22Rv1 (cell line): ENCODE measurements at regions not wholly inside any gene's neighbourhood (a gene's known extent, or its start where the extent isn't known, plus 50 kb on each side); places are given as distances from the start of the nearest gene placed in this dataset.
"Not testable (repeated sequence)": the region's sequence is repeated elsewhere in the genome, so short reads cannot be mapped to it uniquely, and the experiment has no call there.

Source experiments
- H3K27ac ChIP-seq: fragments of 450-650 bp; 2 replicates; pipeline ENCODE4 v1.5.1; 2017
- ZFX ChIP-seq: fragments of 450-650 bp; IDR thresholded peaks from 2 replicates; pipeline ENCODE4 v1.6.1; 2017; ENCODE audit warnings: antibody characterized with exemption, borderline replicate concordance
- TF ChIP-seq, protein P1 (sequence below): fragments of 450-650 bp; IDR thresholded peaks from 2 replicates; pipeline ENCODE4 v1.5.1; 2017; ENCODE audit warnings: mild to moderate bottlenecking

DNA sequence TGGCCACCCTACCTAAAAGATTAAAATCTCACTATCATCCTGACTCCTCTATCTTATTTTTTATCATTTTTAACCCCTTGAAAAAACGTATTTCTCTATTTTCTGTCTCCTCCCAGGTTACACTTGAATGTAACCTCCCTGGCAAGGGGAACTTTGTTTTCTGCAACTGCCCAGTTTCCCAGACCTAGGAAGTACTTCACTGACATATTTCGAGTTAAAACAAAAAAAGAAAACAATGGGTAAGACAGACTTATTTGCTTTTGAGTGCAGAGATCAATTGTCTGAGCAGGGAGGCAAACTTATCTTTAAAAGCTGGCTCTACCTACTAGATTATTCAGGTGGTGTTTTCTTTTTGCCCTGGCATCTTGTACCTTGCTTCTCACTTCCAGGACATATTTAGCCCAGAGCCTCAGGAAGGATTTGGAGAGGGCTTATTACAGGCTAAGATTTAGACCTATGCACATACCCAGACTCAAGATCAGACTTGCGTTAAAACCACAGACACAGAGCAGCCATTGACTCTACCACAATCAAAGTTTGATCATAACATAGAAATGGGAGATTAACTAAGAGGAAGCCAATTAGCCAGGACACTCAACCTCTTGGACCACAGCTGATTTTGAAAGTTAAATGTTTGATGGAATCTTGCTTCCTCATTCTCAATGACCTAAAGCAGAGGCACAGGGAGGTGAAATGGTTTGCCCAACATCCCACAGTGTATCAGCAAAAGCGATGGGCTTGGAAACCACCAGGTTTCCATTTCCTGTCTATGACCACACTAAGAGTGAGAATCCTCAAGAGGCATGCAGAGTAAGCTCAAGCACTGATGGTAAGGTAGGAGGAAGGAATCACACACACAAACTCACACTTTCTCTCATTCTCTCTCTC is 169.5 kb upstream of the THBS1 start:
- H3K27ac ChIP-seq = no peak overlapping the region
- no peak for TF ChIP-seq ZFX
- TF ChIP-seq, protein P1, sequence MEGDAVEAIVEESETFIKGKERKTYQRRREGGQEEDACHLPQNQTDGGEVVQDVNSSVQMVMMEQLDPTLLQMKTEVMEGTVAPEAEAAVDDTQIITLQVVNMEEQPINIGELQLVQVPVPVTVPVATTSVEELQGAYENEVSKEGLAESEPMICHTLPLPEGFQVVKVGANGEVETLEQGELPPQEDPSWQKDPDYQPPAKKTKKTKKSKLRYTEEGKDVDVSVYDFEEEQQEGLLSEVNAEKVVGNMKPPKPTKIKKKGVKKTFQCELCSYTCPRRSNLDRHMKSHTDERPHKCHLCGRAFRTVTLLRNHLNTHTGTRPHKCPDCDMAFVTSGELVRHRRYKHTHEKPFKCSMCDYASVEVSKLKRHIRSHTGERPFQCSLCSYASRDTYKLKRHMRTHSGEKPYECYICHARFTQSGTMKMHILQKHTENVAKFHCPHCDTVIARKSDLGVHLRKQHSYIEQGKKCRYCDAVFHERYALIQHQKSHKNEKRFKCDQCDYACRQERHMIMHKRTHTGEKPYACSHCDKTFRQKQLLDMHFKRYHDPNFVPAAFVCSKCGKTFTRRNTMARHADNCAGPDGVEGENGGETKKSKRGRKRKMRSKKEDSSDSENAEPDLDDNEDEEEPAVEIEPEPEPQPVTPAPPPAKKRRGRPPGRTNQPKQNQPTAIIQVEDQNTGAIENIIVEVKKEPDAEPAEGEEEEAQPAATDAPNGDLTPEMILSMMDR = no peak

DNA sequence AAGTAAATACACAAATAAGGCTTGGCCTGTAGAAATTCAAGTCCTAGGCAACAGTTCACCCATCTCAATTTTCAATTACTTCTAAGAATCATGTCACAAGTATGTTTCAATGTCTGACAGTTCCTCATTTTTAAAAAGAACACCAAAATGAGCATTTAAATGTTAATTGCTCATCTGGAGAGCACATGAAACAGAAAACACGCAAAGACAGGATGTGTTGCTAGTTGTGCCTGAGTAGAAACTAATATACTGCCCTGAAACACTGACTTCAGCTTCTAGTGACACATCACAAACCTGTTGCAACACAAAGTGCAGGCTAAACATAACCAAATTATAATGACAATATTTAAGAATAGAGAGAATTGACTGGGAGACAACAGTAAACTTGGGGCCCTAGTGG is 167.3 kb upstream of the THBS1 start:
- H3K27ac ChIP-seq = no peak overlapping the region
- TF ChIP-seq ZFX = no peak
- TF ChIP-seq, protein P1 = no peak

DNA sequence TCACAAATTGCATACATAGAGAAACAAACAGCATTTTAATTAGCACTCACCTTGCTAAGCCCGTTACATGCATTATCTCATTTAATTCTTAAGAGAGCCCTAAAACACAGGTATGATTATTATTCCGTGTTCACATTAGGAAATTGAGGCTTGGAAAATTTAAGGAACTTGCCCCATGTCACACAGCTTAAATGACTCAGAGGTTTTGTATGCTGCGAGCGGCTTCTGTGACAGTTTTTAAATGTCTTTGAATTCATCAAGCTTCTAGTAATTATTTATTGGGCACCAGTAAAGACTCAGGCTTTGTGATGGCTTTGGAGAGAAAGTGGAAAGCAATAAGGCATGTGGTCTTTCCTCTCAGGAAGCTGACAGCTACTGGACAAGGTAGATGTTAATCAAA is 166.7 kb upstream of the THBS1 start:
- TF ChIP-seq, protein P1 = no peak
- TF ChIP-seq ZFX = no peak
- no peak overlapping the region for H3K27ac ChIP-seq

GRCh38 chr15:39415634-39416033 is 165.2 kb upstream of the THBS1 start:
- no peak for TF ChIP-seq ZFX
- TF ChIP-seq, protein P1 = no peak

GRCh38 chr15:39416258-39416657 is 164.6 kb upstream of the THBS1 start:
- TF ChIP-seq, protein P1 = no peak
- TF ChIP-seq ZFX = no peak
- no peak overlapping the region for H3K27ac ChIP-seq

More at GRCh38 chr15:39415634-39416033, 165.2 kb upstream of the THBS1 start:
- H3K27ac ChIP-seq = no peak overlapping the region

DNA sequence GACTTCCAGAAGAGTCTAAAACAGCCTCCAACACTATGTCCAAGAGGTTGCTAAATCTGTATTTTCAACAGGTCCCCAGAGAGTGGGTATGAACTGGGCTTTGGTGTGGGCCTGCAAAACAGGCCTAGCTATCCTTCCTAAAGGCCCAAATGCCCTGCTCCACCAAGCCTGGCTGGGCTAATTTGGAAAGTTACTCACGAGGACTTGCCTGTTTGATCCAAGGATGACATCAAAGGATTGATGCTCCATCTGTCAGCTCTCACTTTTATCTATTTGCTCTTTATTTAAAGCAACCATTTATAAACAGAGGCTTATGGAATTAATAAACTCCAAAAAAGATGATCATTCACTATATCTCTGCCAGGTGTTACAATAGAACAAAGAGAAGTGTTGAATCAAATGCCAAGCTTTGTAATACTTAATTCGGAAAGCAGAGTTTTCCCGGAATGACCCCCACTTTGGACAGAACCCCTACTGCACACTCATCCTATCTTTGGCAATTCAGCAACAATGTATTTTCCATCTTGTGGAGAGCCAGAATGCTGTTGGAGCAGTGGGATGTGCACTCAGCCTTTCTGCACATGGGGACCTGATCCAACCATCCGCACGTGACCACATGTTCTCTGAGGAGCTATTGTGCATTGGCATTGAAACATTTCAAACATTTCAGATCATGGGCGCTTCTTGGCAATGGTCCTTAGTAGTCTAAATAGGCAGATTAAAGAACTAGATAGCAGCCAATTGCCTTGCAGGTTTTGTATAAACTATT is 163.3 kb upstream of the THBS1 start:
- no peak overlapping the region for H3K27ac ChIP-seq
- TF ChIP-seq, protein P1 = no peak
- no peak for TF ChIP-seq ZFX

- TF ChIP-seq ZFX = no peak
- TF ChIP-seq, protein P1 = no peak
- H3K27ac ChIP-seq = no peak overlapping the region
Measured at GRCh38 chr15:39419651-39420050, 161.2 kb upstream of the THBS1 start.

DNA sequence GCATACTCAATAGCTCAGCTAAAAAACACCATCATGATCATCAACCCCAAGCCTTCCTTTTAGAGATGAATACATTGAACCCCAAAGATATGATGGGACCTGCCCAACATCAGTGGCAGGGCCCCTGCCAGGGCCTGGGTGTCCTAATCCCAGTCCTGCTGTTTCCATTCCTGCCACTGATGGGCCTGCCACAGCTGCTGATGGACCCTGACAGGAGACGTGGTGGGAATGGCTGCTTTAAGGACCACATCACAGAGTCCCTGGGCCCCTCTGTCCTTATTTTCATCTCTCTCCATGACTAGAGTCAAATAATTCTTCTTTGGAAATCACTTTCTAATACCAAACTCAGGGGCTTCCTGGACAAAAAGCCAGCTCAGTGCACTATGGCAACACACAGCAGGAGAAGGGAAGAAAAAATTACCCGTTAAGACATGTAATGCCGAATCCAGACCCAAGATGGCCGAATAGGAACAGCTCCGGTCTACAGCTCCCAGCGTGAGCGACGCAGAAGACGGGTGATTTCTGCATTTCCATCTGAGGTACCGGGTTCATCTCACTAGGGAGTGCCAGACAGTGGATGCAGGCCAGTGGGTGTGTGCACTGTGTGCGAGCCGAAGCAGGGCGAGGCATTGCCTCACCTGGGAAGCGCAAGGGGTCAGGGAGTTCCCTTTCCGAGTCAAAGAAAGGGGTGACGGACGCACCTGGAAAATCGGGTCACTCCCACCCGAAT is 160.6 kb upstream of the THBS1 start:
- not testable (repeated sequence) for H3K27ac ChIP-seq

GRCh38 chr15:39420853-39421192 is 160.1 kb upstream of the THBS1 start:
- H3K27ac ChIP-seq = not testable (repeated sequence)
